ENCODE measurements at regions not wholly inside any gene's neighbourhood (a gene's known extent, or its start where the extent isn't known, plus 50 kb on each side); places are given as distances from the start of the nearest gene placed in this dataset.

- no peak for DNase-seq (ENCODE audit: low read depth)
Measured at GRCh38 chr2:48258481-48259149, 55.9 kb upstream of the FOXN2 start.

- no peak for DNase-seq (ENCODE audit: low read depth)
Measured at GRCh38 chr2:48259811-48260210, 54.7 kb upstream of the FOXN2 start.

- no peak for DNase-seq (ENCODE audit: low read depth)
Measured at GRCh38 chr2:48264627-48265026, 49.9 kb upstream of the FOXN2 start.

All from activated T-cell treated with anti-CD3 and anti-CD28 coated beads for 48 hours (primary cell).